Activated naive CD4-positive, alpha-beta T cell treated with anti-CD3 and anti-CD28 coated beads, Interleukin-2, amount 10 ng/mL, durations not matched to agents 7 days and 5 days (primary cell): ENCODE measurements at regions not wholly inside any gene's neighbourhood (a gene's known extent, or its start where the extent isn't known, plus 50 kb on each side); places are given as distances from the start of the nearest gene placed in this dataset.

Experiments
- CTCF ChIA-PET: fragments of 350-600 bp; sonication (Branson Sonifier 250); formaldehyde crosslinking; loops from one replicate; lab custom pipeline; 2021; ENCODE audit warnings: antibody characterized with exemption; lab: Charles Lee
- DNase-seq: peaks from one replicate; pipeline ENCODE4 v3.0.0-alpha.2; 2020
- H3K27ac Mint-ChIP-seq: one replicate; pipeline ENCODE4 v1.8.0; 2021; ENCODE audit warnings: mild to moderate bottlenecking, moderate library complexity, mixed read lengths
- H3K27me3 Mint-ChIP-seq: one replicate; pipeline ENCODE4 v1.8.0; 2021; ENCODE audit warnings: mild to moderate bottlenecking, mixed read lengths
- H3K36me3 Mint-ChIP-seq: one replicate; pipeline ENCODE4 v1.8.0; 2021; ENCODE audit warnings: mixed read lengths
- H3K4me1 Mint-ChIP-seq: one replicate; pipeline ENCODE4 v1.8.0; 2021; ENCODE audit warnings: mixed read lengths
- H3K4me3 Mint-ChIP-seq: one replicate; pipeline ENCODE4 v1.8.0; 2021; ENCODE audit warnings: mild to moderate bottlenecking, moderate library complexity, mixed read lengths
- H3K9me3 Mint-ChIP-seq: one replicate; pipeline ENCODE4 v1.8.0; 2021; ENCODE audit warnings: mixed read lengths

- Mint-ChIP-seq H3K4me3 (no peak overlapping the region), H3K27ac (no peak overlapping the region), H3K9me3 (no peaks in the 10 kb centered on the region), H3K36me3 (no peaks in the 10 kb centered on the region), H3K4me1 (no peaks in the 10 kb centered on the region), H3K27me3 (no peaks in the 10 kb centered on the region)
- no peak for DNase-seq
- CTCF ChIA-PET = no interaction called here
These were observed 302.4 kb upstream of the EMCN start for GRCh38 chr4:100820249-100820648.

- Mint-ChIP-seq H3K9me3 (no peaks in the 10 kb centered on the region), H3K27ac (no peak overlapping the region), H3K36me3 (no peaks in the 10 kb centered on the region), H3K4me3 (no peak overlapping the region), H3K4me1 (no peaks in the 10 kb centered on the region), H3K27me3 (no peaks in the 10 kb centered on the region)
- CTCF ChIA-PET = interaction anchor here (1.2 kb wide), 1 partner anchor 29 kb away, joined by 3 read pairs; no protein-coding TSS in a partner anchor
- no peak for DNase-seq
These were observed 301.7 kb upstream of the EMCN start for GRCh38 chr4:100819505-100819904.

GRCh38 chr4:100816436-100817045 is 298.7 kb upstream of the EMCN start:
- no peaks in the 10 kb centered on the region for H3K36me3 Mint-ChIP-seq
- no peak for DNase-seq
- no peaks in the 10 kb centered on the region for H3K9me3 Mint-ChIP-seq
- no peak overlapping the region for H3K4me3 Mint-ChIP-seq
- CTCF ChIA-PET = no interaction called here
- H3K27ac Mint-ChIP-seq = no peak overlapping the region
- H3K27me3 Mint-ChIP-seq = no peaks in the 10 kb centered on the region
- H3K4me1 Mint-ChIP-seq = no peaks in the 10 kb centered on the region

- Mint-ChIP-seq H3K4me1 (no peaks in the 10 kb centered on the region), H3K36me3 (no peaks in the 10 kb centered on the region)
These were observed 293.2 kb upstream of the EMCN start for GRCh38 chr4:100811046-100811445.

GRCh38 chr4:100809506-100809905 is 291.7 kb upstream of the EMCN start:
- CTCF ChIA-PET = no interaction called here
- H3K27me3 Mint-ChIP-seq = no peaks in the 10 kb centered on the region
- H3K4me3 Mint-ChIP-seq = no peak overlapping the region
- no peaks in the 10 kb centered on the region for H3K9me3 Mint-ChIP-seq
- no peaks in the 10 kb centered on the region for H3K36me3 Mint-ChIP-seq
- H3K27ac Mint-ChIP-seq = no peak overlapping the region
- DNase-seq = no peak
- H3K4me1 Mint-ChIP-seq = no peaks in the 10 kb centered on the region

More at GRCh38 chr4:100811046-100811445, 293.2 kb upstream of the EMCN start:
- CTCF ChIA-PET = no interaction called here
- Mint-ChIP-seq H3K9me3 (no peaks in the 10 kb centered on the region), H3K4me3 (no peak overlapping the region), H3K27me3 (no peaks in the 10 kb centered on the region), H3K27ac (no peak overlapping the region)
- no peak for DNase-seq

GRCh38 chr4:100806988-100807387 is 289.2 kb upstream of the EMCN start:
- CTCF ChIA-PET = no interaction called here
- H3K36me3 Mint-ChIP-seq = no peaks in the 10 kb centered on the region
- H3K4me3 Mint-ChIP-seq = no peak overlapping the region
- no peaks in the 10 kb centered on the region for H3K27me3 Mint-ChIP-seq
- no peak overlapping the region for H3K27ac Mint-ChIP-seq
- no peak for DNase-seq
- no peaks in the 10 kb centered on the region for H3K4me1 Mint-ChIP-seq
- no peaks in the 10 kb centered on the region for H3K9me3 Mint-ChIP-seq

GRCh38 chr4:100805538-100805937 is 287.7 kb upstream of the EMCN start:
- no peaks in the 10 kb centered on the region for H3K36me3 Mint-ChIP-seq
- H3K9me3 Mint-ChIP-seq = no peaks in the 10 kb centered on the region
- H3K27me3 Mint-ChIP-seq = no peaks in the 10 kb centered on the region
- no peak overlapping the region for H3K27ac Mint-ChIP-seq
- CTCF ChIA-PET = no interaction called here
- no peaks in the 10 kb centered on the region for H3K4me1 Mint-ChIP-seq
- H3K4me3 Mint-ChIP-seq = no peak overlapping the region
- DNase-seq = no peak

- DNase-seq = no peak
- Mint-ChIP-seq H3K4me3 (no peak overlapping the region), H3K36me3 (no peaks in the 10 kb centered on the region), H3K27ac (no peak overlapping the region), H3K9me3 (no peaks in the 10 kb centered on the region), H3K4me1 (no peaks in the 10 kb centered on the region), H3K27me3 (no peaks in the 10 kb centered on the region)
- CTCF ChIA-PET = no interaction called here
These were observed 286.9 kb upstream of the EMCN start for GRCh38 chr4:100804576-100805360.

GRCh38 chr4:100803751-100804150 is 285.9 kb upstream of the EMCN start:
- no peaks in the 10 kb centered on the region for H3K27me3 Mint-ChIP-seq
- DNase-seq = no peak
- no peaks in the 10 kb centered on the region for H3K4me1 Mint-ChIP-seq
- no peak overlapping the region for H3K27ac Mint-ChIP-seq
- H3K9me3 Mint-ChIP-seq = no peaks in the 10 kb centered on the region
- no peak overlapping the region for H3K4me3 Mint-ChIP-seq
- CTCF ChIA-PET = no interaction called here
- H3K36me3 Mint-ChIP-seq = no peaks in the 10 kb centered on the region

- CTCF ChIA-PET = no interaction called here
- Mint-ChIP-seq H3K36me3 (no peaks in the 10 kb centered on the region), H3K27me3 (no peaks in the 10 kb centered on the region), H3K4me3 (no peak overlapping the region), H3K27ac (no peak overlapping the region), H3K4me1 (no peaks in the 10 kb centered on the region), H3K9me3 (no peaks in the 10 kb centered on the region)
- DNase-seq = no peak
These were observed 282.1 kb upstream of the EMCN start for GRCh38 chr4:100799761-100800539.

- Mint-ChIP-seq H3K9me3 (no peaks in the 10 kb centered on the region), H3K27ac (no peak overlapping the region), H3K36me3 (no peaks in the 10 kb centered on the region), H3K27me3 (no peaks in the 10 kb centered on the region), H3K4me1 (no peaks in the 10 kb centered on the region), H3K4me3 (no peak overlapping the region)
- no peak for DNase-seq
- CTCF ChIA-PET = interaction anchor here (0.8 kb wide), 1 partner anchor 401 kb away, joined by 3 read pairs; no protein-coding TSS in a partner anchor
These were observed 280.0 kb upstream of the EMCN start for GRCh38 chr4:100797791-100798190.

GRCh38 chr4:100797356-100797755 is 279.5 kb upstream of the EMCN start:
- no peaks in the 10 kb centered on the region for H3K27me3 Mint-ChIP-seq
- no peaks in the 10 kb centered on the region for H3K4me1 Mint-ChIP-seq
- H3K4me3 Mint-ChIP-seq = no peak overlapping the region
- CTCF ChIA-PET = interaction anchor here (0.8 kb wide), 1 partner anchor 402 kb away, joined by 3 read pairs; no protein-coding TSS in a partner anchor
- no peaks in the 10 kb centered on the region for H3K36me3 Mint-ChIP-seq
- H3K27ac Mint-ChIP-seq = no peak overlapping the region
- H3K9me3 Mint-ChIP-seq = no peaks in the 10 kb centered on the region
- no peak for DNase-seq

GRCh38 chr4:100796332-100796731 is 278.5 kb upstream of the EMCN start:
- DNase-seq = no peak
- CTCF ChIA-PET = no interaction called here
- Mint-ChIP-seq H3K9me3 (no peaks in the 10 kb centered on the region), H3K4me1 (no peaks in the 10 kb centered on the region), H3K27me3 (no peaks in the 10 kb centered on the region), H3K4me3 (no peak overlapping the region), H3K27ac (no peak overlapping the region), H3K36me3 (no peaks in the 10 kb centered on the region)

GRCh38 chr4:100795581-100795980 is 277.8 kb upstream of the EMCN start:
- CTCF ChIA-PET = no interaction called here
- no peaks in the 10 kb centered on the region for H3K9me3 Mint-ChIP-seq
- H3K4me1 Mint-ChIP-seq = no peaks in the 10 kb centered on the region

More at GRCh38 chr4:100795581-100795980, 277.8 kb upstream of the EMCN start:
- Mint-ChIP-seq H3K36me3 (no peaks in the 10 kb centered on the region), H3K27ac (no peak overlapping the region), H3K4me3 (no peak overlapping the region), H3K27me3 (no peaks in the 10 kb centered on the region)
- DNase-seq = no peak
